NB4 (cell line): ENCODE measurements at regions not wholly inside any gene's neighbourhood (a gene's known extent, or its start where the extent isn't known, plus 50 kb on each side); places are given as distances from the start of the nearest gene placed in this dataset.

Experiments used
- MYC ChIP-seq: IDR thresholded peaks from 2 replicates; pipeline ENCODE4 v1.6.1; 2011; ENCODE audit warnings: low read depth, low read length
- POLR2A ChIP-seq: IDR thresholded peaks from 2 replicates; pipeline ENCODE4 v1.6.1; 2011; ENCODE audit warnings: mild to moderate bottlenecking; ENCODE audit not compliant: insufficient read length; ENCODE audit errors: extremely low read depth
- TF ChIP-seq, protein P1 (sequence below): IDR thresholded peaks from one replicate; pipeline ENCODE4 v1.5.1; 2012; ENCODE audit warnings: low read depth, low read length
- TF ChIP-seq, protein P2 (sequence below): IDR thresholded peaks from 2 replicates; pipeline ENCODE4 v1.6.1; 2011; ENCODE audit warnings: low read depth, low read length

DNA sequence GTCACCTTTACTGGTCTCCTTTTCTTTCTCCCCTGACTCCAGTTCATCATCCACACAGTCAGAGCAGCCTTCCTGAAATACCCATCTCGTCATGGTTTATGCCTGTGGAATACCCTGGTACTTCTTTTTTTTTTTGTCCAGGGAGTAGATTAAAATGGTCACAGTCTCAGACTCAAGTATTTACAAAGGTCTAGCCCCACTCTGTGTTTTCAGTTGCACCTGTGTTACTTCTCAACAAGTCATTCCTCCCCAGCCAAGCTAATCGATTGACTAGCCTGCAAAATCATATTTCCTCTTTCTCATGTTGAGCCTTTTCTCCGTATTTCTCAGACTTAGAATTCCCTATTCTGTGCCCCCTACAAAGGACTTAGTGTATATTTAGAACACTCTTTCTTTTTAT is 155.2 kb upstream of the KCNN2 start:
- TF ChIP-seq, protein P1, sequence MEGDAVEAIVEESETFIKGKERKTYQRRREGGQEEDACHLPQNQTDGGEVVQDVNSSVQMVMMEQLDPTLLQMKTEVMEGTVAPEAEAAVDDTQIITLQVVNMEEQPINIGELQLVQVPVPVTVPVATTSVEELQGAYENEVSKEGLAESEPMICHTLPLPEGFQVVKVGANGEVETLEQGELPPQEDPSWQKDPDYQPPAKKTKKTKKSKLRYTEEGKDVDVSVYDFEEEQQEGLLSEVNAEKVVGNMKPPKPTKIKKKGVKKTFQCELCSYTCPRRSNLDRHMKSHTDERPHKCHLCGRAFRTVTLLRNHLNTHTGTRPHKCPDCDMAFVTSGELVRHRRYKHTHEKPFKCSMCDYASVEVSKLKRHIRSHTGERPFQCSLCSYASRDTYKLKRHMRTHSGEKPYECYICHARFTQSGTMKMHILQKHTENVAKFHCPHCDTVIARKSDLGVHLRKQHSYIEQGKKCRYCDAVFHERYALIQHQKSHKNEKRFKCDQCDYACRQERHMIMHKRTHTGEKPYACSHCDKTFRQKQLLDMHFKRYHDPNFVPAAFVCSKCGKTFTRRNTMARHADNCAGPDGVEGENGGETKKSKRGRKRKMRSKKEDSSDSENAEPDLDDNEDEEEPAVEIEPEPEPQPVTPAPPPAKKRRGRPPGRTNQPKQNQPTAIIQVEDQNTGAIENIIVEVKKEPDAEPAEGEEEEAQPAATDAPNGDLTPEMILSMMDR, result no peak
- TF ChIP-seq MYC, result no peak
- no peak for TF ChIP-seq POLR2A
- TF ChIP-seq, protein P2, sequence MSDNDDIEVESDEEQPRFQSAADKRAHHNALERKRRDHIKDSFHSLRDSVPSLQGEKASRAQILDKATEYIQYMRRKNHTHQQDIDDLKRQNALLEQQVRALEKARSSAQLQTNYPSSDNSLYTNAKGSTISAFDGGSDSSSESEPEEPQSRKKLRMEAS, result no peak
